Endothelial cell of umbilical vein (primary cell): ENCODE measurements at regions not wholly inside any gene's neighbourhood (a gene's known extent, or its start where the extent isn't known, plus 50 kb on each side); places are given as distances from the start of the nearest gene placed in this dataset.

Experiments
- BruUV-seq: library from RNA; stranded (reverse); fragments of 400-500 nt; replicated peaks from 2 replicates; lab custom pipeline; 2021; lab: Mats Ljungman, UMichigan
- CTCF ChIA-PET: fragments of 300-600, 350-600 bp; sonication (Branson Sonifier 250); formaldehyde crosslinking; loops from one replicate; lab custom pipeline; 2021; ENCODE audit warnings: antibody characterized with exemption, inconsistent platforms; lab: Charles Lee
- POLR2A ChIA-PET: fragments of 300-600, 350-600 bp; sonication (Branson Sonifier 250); formaldehyde crosslinking; loops from one replicate; lab custom pipeline; 2021; ENCODE audit warnings: antibody characterized with exemption, inconsistent platforms; lab: Charles Lee
- DNase-seq: peaks from one replicate; pipeline ENCODE4 v3.0.0-alpha.2; 2011; ENCODE audit warnings: low read depth, low spot score
- FAIRE-seq: peaks from 2 replicates; lab custom pipeline; 2011; peaks lifted over from hg19 to GRCh38; lab: Jason Lieb, UNC
- H2AFZ ChIP-seq: 2 replicates; pipeline ENCODE4 v1.6.0; 2012; ENCODE audit warnings: low read depth, low read length, control low read depth, inconsistent platforms
- H3K27ac ChIP-seq: 2 replicates; pipeline ENCODE4 v1.5.1; 2011; ENCODE audit warnings: low read depth, mild to moderate bottlenecking, control low read depth, low read length, moderate library complexity; ENCODE audit not compliant: insufficient read depth
- H3K27me3 ChIP-seq, 2 experiments: 2 replicates each; pipeline versions ENCODE4 v1.6.0 to v1.6.1; 2011; ENCODE audit warnings: low read length in 2 of 2, mixed read lengths in 1 of 2; ENCODE audit not compliant: control insufficient read depth in 2 of 2, insufficient read depth in 2 of 2
- H3K36me3 ChIP-seq, 2 experiments: 2 replicates in 1 of 2; 3 replicates in 1 of 2; pipeline ENCODE4 v1.5.1; 2011; ENCODE audit warnings: low read length in 2 of 2, mild to moderate bottlenecking in 1 of 2, moderate library complexity in 1 of 2; ENCODE audit not compliant: control insufficient read depth in 2 of 2, insufficient read depth in 2 of 2; ENCODE audit errors: extremely low read depth in 1 of 2
- H3K4me1 ChIP-seq: 3 replicates; pipeline ENCODE4 v1.5.1; 2011; ENCODE audit warnings: mild to moderate bottlenecking, low read length; ENCODE audit not compliant: control insufficient read depth, insufficient read depth; ENCODE audit errors: extremely low read depth
- H3K4me2 ChIP-seq: 2 replicates; pipeline ENCODE4 v1.6.1; 2011; ENCODE audit warnings: low read length, control low read depth, mixed read lengths; ENCODE audit not compliant: insufficient read depth
- H3K4me3 ChIP-seq, 3 experiments: fragments of 200-600 bp in 1 of 3; sonication (generic), shearing (Covaris generic) in 1 of 3; replicated peaks in 1 of 3; 2 replicates each; pipeline ENCODE4 v1.5.1; 2011 to 2016; ENCODE audit warnings: control low read depth in 3 of 3, low read length in 3 of 3, mild to moderate bottlenecking in 2 of 3, inconsistent platforms in 1 of 3, low read depth in 1 of 3, moderate library complexity in 1 of 3; ENCODE audit not compliant: insufficient read depth in 1 of 3
- H3K79me2 ChIP-seq: 2 replicates; pipeline ENCODE4 v1.6.0; 2012; ENCODE audit warnings: low read length, inconsistent platforms; ENCODE audit not compliant: control insufficient read depth, insufficient read depth
- H3K9ac ChIP-seq: replicated peaks from 2 replicates; pipeline ENCODE3; 2011; ENCODE audit warnings: low read length, control low read depth; ENCODE audit not compliant: insufficient read depth; ENCODE audit errors: extremely low read depth
- H3K9me1 ChIP-seq: replicated peaks from 3 replicates; pipeline ENCODE4 v1.6.0; 2011; ENCODE audit warnings: mild to moderate bottlenecking, low read length; ENCODE audit not compliant: control insufficient read depth, insufficient read depth; ENCODE audit errors: extremely low read depth
- H3K9me3 ChIP-seq: replicated peaks from 2 replicates; pipeline ENCODE4 v1.5.1; 2012; ENCODE audit warnings: low read length, inconsistent platforms; ENCODE audit not compliant: control insufficient read depth, insufficient read depth
- H4K20me1 ChIP-seq: replicated peaks from 2 replicates; pipeline ENCODE3; 2011; ENCODE audit warnings: mild to moderate bottlenecking, low read length; ENCODE audit not compliant: control insufficient read depth, insufficient read depth; ENCODE audit errors: extremely low read depth
- EZH2 ChIP-seq: IDR thresholded peaks from 2 replicates; pipeline ENCODE4 v1.6.1; 2012; ENCODE audit warnings: borderline replicate concordance, low read depth, mild to moderate bottlenecking, moderate library complexity, low read length, inconsistent platforms; ENCODE audit not compliant: severe bottlenecking
- FOS ChIP-seq: IDR thresholded peaks from 2 replicates; pipeline ENCODE4 v1.6.1; 2011; ENCODE audit warnings: mild to moderate bottlenecking, low read length, moderate library complexity, borderline replicate concordance; ENCODE audit not compliant: insufficient read depth
- GATA2 ChIP-seq: IDR thresholded peaks from 2 replicates; pipeline ENCODE4 v1.7.0; 2011; ENCODE audit warnings: low read depth, mild to moderate bottlenecking, moderate library complexity, mixed read lengths, low read length; ENCODE audit not compliant: insufficient read length, insufficient read depth
- JUN ChIP-seq: IDR thresholded peaks from 2 replicates; pipeline ENCODE4 v1.6.1; 2011; ENCODE audit warnings: borderline replicate concordance, low read depth; ENCODE audit not compliant: insufficient read length, insufficient read depth
- MYC ChIP-seq: IDR thresholded peaks from one replicate; pipeline ENCODE4 v1.6.1; 2011; ENCODE audit warnings: mild to moderate bottlenecking, low read depth, low read length
- POLR2A ChIP-seq: IDR thresholded peaks from 2 replicates; pipeline ENCODE4 v1.6.1; 2012; ENCODE audit warnings: low read depth, mild to moderate bottlenecking, control low read depth, low read length
- POLR2AphosphoS5 ChIP-seq: IDR thresholded peaks from 2 replicates; pipeline ENCODE4 v1.6.1; 2012; ENCODE audit warnings: low read depth, mild to moderate bottlenecking, control low read depth, low read length, moderate library complexity; ENCODE audit not compliant: insufficient read depth
- dilution Hi-C: fragments of 300-500 bp; cut with MboI; formaldehyde crosslinking; loops from one replicate; pipeline ENCODE4 v1.15.0; 2019; ENCODE audit warnings: low sequenced_read_pairs; ENCODE audit not compliant: extremely low pct_ligation_motif_present
- intact Hi-C: fragments of 100-400 bp; cut with micrococcal nuclease; formaldehyde crosslinking; loops from one replicate; pipeline ENCODE4 v1.10.0; 2022
- TF ChIP-seq, protein P1 (sequence below), 2 donors: IDR thresholded peaks; 1 replicate in 1 of 2; 2 replicates in 1 of 2; pipeline ENCODE4 v1.5.1; 2011; ENCODE audit warnings: low read length in 2 of 2, mild to moderate bottlenecking in 2 of 2, moderate library complexity in 2 of 2, control low read depth in 1 of 2, inconsistent platforms in 1 of 2, low read depth in 1 of 2; ENCODE audit not compliant: insufficient read depth in 1 of 2; ENCODE audit errors: extremely low read depth in 1 of 2
- TF ChIP-seq, protein P2 (sequence below): IDR thresholded peaks from 2 replicates; pipeline ENCODE4 v1.6.1; 2011; ENCODE audit not compliant: insufficient read depth, insufficient read length

- FAIRE-seq, result no peak
- dilution Hi-C loops, result no loop called here
- ChIA-PET CTCF (no interaction called here), POLR2A (no interaction called here)
- Histone ChIP-seq H3K9me3 (no peaks in the 10 kb centered on the region), H4K20me1 (no peaks in the 10 kb centered on the region), H3K27ac (no peak overlapping the region), H3K79me2 (no peaks in the 10 kb centered on the region), H3K27me3 (no peaks in the 10 kb centered on the region), H3K9ac (no peak overlapping the region), H3K9me1 (no peaks in the 10 kb centered on the region), H2AFZ (no peak overlapping the region), H3K36me3 (no peaks in the 10 kb centered on the region), H3K4me3 (no peak overlapping the region), H3K4me2 (no peak overlapping the region), H3K4me1 (no peaks in the 10 kb centered on the region)
- no peak for DNase-seq
- intact Hi-C loops, result no loop called here
- TF ChIP-seq FOS (no peak), JUN (no peak), POLR2AphosphoS5 (no peak), GATA2 (no peak), POLR2A (no peak), EZH2 (no peak), MYC (no peak)
- TF ChIP-seq, protein P1, sequence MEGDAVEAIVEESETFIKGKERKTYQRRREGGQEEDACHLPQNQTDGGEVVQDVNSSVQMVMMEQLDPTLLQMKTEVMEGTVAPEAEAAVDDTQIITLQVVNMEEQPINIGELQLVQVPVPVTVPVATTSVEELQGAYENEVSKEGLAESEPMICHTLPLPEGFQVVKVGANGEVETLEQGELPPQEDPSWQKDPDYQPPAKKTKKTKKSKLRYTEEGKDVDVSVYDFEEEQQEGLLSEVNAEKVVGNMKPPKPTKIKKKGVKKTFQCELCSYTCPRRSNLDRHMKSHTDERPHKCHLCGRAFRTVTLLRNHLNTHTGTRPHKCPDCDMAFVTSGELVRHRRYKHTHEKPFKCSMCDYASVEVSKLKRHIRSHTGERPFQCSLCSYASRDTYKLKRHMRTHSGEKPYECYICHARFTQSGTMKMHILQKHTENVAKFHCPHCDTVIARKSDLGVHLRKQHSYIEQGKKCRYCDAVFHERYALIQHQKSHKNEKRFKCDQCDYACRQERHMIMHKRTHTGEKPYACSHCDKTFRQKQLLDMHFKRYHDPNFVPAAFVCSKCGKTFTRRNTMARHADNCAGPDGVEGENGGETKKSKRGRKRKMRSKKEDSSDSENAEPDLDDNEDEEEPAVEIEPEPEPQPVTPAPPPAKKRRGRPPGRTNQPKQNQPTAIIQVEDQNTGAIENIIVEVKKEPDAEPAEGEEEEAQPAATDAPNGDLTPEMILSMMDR (IDR thresholded peaks at IDR 0.05; ENCODE audit: extremely low read depth in 1 of 2, insufficient read depth in 1 of 2, low read depth in 1 of 2, low read length in 2 of 2), result no peak
- TF ChIP-seq, protein P2, sequence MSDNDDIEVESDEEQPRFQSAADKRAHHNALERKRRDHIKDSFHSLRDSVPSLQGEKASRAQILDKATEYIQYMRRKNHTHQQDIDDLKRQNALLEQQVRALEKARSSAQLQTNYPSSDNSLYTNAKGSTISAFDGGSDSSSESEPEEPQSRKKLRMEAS, result no peak
- BruUV-seq, result no TSS peak
Observed at GRCh38 chr11:15795378-15795777, 561.0 kb downstream of the SOX6 start.
